Ovary (tissue), 3 donors: ENCODE measurements at regions not wholly inside any gene's neighbourhood (a gene's known extent, or its start where the extent isn't known, plus 50 kb on each side); places are given as distances from the start of the nearest gene placed in this dataset.

Experiments
- EP300 ChIP-seq: sonication (generic); formaldehyde crosslinking; IDR thresholded peaks from one replicate; pipeline ENCODE4 v1.6.1; 2017; ENCODE audit warnings: antibody characterized with exemption
- POLR2A ChIP-seq: fragments of 450-650 bp; IDR thresholded peaks from one replicate; pipeline ENCODE4 v1.6.1; 2017; ENCODE audit warnings: antibody characterized with exemption, mild to moderate bottlenecking, moderate library complexity
- TF ChIP-seq, protein P1 (sequence below), 3 donors: fragments of 450-650 bp in 2 of 3; fragments of 200-600 bp in 1 of 3; IDR thresholded peaks; one replicate each; pipeline versions ENCODE4 v1.5.1 to v1.8.0; 2016 to 2022; ENCODE audit warnings: antibody characterized with exemption in 3 of 3, mild to moderate bottlenecking in 1 of 3
- donor health status: DM: no; HTN: no; CAD: no.

DNA sequence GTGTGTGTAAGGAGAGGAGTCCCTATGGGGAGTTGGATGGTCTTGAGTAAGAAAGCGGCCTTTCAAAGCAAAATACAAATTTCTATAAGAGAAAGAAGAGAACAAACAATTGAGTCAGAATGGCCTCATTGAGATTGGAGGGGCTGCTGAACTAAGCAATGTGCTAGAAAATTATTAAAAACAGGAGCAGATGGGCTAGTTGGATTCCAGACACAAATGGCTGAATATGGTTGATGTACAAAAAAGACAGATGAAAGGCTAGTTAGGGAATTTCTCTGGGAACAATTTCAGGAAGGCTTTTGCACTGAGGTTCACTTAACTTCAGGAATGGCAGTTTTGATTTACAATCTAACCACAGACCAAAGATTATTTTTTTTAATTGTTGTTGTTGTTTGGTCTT is 1806.8 kb upstream of the TENM3 start:
- TF ChIP-seq POLR2A (no peak), EP300 (no peak)
- TF ChIP-seq, protein P1, sequence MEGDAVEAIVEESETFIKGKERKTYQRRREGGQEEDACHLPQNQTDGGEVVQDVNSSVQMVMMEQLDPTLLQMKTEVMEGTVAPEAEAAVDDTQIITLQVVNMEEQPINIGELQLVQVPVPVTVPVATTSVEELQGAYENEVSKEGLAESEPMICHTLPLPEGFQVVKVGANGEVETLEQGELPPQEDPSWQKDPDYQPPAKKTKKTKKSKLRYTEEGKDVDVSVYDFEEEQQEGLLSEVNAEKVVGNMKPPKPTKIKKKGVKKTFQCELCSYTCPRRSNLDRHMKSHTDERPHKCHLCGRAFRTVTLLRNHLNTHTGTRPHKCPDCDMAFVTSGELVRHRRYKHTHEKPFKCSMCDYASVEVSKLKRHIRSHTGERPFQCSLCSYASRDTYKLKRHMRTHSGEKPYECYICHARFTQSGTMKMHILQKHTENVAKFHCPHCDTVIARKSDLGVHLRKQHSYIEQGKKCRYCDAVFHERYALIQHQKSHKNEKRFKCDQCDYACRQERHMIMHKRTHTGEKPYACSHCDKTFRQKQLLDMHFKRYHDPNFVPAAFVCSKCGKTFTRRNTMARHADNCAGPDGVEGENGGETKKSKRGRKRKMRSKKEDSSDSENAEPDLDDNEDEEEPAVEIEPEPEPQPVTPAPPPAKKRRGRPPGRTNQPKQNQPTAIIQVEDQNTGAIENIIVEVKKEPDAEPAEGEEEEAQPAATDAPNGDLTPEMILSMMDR (IDR thresholded peaks at IDR 0.05), result no peak
